Amygdala (tissue), 56 donors: ENCODE measurements at regions not wholly inside any gene's neighbourhood (a gene's known extent, or its start where the extent isn't known, plus 50 kb on each side); places are given as distances from the start of the nearest gene placed in this dataset.
"Not testable (repeated sequence)": the region's sequence is repeated elsewhere in the genome, so short reads cannot be mapped to it uniquely, and the experiment has no call there.

ENCODE experiments used
- DNase-seq, 56 donors: peaks; one replicate each; lab custom pipeline; 2025; lab: John Stamatoyannopoulos, UW

DNA sequence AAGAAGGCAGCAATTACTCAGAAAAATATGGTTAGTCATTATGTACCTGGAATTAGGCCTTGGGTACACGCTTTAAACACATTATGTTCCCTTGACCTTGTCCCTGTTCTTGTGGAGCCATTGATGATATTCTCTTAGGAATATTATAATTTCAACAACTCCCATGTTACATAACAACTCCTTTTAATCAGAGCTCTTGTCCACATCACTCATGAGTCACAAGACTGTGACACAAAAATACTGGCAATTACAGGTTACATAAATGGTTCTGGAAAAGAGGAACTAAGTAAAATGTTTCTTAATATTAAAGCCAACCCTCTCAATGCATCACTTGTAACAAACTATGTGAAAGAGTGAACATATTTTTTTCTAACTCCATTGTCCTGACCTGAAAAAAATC, 143.8 kb upstream of the PCLO start:
- no peak for DNase-seq

DNA sequence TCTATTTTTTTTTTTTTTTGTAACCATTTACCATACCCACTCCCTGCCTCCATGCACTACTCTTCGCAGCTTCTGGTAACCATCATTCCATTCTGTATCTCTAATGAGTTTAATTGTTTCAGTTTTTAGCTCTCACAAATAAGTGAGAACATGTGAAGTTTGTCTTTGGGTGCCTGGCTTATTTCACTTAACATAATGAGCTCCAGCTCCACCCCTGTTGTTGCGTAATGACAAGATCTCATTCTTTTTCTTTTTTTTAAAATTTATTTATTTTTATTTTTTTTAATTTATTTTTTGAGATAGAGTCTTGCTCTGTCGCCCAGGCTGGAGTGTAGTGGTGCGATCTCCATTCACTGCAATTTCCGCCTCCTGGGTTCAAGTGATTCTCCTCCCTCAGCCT, 142.3 kb upstream of the PCLO start:
- DNase-seq = no peak

DNA sequence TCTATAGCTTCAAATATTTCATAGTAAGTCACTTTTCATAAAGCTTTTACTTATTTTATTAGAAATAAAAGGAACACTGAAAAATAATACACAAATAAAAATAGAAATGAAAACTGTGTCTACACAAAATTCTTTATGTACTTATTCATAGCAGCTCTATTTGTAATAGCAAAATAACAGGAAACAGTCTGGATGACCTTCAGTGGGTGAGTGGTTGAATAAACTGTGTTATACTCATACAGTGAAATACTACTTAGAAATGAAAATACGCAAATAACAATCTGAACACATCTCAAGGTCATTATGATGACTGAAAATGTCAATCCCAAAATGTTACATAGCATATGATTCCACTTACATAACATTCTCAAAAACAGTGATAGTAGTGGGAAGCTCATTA, 138.7 kb upstream of the PCLO start:
- DNase-seq = no peak

DNA sequence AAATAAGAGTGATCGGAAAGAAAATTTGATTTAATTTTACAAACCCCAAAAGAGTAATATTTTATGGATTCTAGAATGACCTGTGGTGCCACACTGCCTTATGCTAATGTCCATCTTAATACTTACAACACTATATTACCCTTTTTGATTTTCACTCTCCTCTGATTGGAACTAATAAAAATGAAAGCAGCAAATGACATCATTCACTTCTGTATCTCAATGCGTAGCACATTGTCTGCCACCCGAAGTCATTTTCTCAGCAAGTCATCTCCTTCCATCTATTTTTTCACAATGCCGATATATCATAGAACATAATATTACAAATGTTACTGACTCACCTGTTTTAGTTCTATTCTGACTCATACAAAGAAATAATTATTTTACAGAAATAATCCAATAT, 127.5 kb upstream of the PCLO start:
- DNase-seq = no peak

DNA sequence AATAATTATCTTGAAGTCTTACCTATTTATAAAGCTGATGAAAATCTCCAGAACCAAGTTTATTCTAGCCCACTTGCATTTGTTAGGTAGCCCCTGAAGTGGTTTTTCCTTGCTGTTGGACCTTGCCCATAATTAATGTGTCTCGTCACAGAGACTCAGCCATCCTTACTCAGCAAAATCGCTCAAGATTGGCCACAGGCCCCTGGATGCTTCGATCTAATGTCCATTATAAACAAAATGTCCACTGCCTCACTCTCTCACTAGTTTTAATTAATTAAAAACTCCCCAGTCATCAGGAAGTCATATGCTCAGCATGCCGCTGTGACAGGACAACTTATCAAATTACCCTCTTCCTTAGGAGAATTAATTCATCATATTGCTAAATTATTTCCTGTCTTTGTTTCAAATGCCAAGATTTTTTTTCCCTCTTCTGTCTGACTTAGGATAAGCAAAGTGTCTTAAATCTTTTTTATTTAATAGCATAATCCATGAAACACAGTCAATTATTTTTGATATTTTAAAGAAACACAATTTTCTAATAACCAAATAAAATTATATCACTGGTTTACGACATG, 126.8 kb upstream of the PCLO start:
- DNase-seq = no peak

DNA sequence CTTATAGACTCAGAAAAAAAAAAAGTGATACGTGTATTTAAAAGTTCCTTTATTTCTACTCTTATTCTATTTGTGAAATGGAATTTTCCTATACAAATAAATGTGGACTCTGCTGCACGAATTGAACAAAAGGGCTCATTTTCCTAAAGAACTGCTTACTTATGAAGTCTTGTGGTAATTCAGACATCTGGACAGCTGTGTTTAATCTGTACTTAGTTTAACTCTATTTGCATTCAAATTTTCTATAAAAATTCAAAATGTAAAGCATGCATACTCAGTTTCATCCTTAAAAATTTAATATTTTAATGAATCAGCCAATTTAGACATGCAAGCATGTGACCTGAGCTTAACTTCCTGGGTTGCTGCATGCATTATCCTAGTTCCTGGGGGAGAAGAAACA, 118.0 kb upstream of the PCLO start:
- no peak for DNase-seq

DNA sequence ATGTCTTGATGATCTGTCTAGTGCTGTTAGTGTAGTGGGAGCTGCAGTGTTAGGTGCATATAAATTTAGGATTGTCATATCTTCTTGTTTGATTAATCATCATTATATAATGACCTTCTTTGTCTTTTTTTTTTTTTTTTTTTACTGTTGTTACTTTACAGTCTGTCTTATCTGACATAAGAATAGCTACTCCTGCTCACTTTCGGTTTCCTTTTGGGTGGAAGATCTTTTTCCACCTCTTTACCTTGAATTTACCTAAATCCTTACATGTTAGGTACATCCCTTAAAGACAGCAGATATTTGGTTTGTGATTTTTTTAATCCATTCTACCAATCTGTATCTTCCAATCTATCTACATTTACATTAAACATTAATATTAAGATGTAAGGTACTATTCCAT, 113.6 kb upstream of the PCLO start:
- DNase-seq = no peak

DNA sequence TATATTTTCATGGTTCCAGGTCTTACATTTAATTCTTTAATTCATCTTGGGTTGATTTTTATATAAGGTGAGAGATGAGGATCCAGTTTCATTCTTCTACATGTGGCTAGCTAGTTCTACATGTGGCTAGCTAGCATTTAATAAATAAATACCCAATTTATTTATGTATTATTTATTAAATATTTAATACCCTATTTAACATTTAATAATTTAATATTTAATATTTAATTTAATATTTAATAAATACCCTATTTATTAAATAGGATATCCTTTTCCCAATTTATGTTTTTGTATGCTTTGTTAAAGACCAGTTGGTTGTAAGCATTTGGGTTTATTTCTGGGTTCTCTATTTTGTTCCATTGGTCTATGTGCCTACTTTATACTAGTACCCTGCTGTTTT, 111.0 kb upstream of the PCLO start:
- DNase-seq = no peak

DNA sequence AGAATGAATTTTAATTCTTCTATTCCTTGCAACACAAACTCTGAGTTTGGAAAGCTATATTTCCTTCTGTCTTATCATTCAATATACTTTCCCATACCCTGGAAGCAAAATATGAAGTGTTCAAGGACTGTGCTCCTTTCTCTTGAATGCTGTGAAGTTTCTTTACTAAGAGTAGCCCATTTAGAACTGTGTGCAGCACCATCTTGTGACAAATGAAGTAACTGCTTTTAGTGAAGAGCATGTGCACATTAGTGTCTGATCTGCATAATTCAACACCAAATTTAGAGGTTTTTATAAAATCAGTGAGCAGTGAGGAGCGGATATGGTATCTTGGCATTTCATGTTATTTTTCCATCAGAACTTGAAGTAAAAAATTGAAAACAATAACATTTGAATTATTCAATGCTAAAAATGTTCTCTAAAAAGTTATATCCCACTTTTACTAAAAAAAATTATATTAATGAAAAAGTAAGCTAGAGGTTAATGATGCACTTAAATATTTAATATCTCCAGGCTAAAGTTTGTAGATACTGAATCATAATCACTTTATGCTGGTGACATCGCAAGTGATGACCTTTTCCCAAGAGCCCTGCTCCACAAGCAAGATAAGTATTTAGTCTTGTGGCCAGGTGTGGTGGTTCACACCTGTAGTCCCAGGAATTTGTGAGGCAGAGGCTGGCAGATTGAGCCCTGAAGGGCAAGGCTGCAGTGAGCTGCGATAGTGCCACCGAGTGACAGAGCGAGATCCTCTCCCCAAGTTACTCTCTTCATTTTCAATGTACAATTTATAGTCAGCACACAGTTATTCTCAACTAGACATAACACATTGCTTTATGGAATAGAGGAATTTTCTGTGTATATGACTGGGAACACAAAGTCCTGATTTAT, 108.8 kb upstream of the PCLO start:
- peak in 1 of 56 donors; percentile 5 for DNase-seq

DNA sequence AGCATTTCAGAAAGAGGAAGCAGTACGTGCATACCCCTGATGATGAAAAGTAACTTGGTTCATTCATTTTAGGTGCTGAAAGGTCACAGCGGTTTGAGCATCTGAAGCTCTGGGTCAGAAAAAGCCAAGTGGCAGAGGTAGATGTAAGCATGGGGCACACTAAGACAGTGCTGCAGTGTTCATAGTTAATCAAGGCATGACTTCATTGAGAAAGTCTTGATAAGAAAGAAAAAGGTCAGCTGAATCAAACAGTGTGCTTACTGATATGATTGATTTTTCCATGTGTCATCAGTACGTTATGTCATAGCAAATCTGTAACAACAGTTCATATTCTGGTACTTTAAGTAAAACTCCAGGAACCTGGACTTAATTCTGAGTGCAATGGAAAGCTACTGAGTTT, 107.7 kb upstream of the PCLO start:
- DNase-seq = no peak

DNA sequence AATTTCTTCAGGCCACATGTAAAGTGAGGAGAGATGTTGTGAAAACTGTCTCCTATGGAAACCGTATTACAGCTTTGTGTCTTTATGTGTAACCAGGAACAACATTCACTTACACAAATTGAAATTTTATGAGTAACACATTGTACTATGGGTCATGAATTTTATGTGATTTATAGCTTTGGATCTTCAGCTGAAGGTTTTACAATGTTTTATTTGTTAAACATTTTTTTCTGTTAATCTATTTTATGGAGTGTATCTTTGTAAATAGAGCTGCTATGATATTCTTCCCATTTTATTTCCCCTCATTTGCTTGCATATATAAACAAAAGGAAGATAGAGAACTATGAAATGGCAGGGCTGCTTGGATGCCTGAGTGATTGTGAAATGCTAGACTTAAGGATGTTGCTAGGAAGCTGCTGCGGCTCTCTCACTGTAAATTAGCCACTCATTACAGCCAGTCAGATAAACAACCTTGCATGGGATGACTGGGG, 104.5 kb upstream of the PCLO start:
- DNase-seq = no peak

DNA sequence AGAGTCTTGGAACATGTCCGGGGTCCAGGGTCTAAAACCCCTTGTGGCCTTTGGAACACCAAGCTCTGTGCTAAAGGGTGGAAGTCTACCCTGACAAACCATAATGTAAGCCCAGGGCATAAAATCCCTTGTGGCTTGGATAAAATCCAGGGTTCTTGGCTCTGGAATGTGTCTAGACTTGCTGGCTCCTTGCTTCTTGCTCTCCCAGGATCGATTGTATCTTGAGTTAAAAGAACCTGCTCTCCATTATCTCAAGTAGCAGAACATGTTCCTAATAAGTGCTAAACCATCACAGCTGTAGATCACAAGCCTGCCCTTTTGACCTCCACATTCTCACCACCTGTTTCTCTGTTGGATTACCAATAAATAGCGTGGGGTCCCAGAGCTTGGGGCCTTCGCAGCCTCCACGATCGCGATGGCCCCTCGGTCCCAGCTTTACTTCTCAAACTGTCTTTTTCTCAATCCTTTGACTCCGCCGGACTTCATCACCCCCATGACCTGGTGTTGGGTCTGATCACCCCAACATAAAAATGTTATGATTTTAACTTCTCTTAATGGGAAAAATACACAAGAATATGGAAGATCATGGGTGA, 100.9 kb upstream of the PCLO start:
- DNase-seq = not testable (repeated sequence)

DNA sequence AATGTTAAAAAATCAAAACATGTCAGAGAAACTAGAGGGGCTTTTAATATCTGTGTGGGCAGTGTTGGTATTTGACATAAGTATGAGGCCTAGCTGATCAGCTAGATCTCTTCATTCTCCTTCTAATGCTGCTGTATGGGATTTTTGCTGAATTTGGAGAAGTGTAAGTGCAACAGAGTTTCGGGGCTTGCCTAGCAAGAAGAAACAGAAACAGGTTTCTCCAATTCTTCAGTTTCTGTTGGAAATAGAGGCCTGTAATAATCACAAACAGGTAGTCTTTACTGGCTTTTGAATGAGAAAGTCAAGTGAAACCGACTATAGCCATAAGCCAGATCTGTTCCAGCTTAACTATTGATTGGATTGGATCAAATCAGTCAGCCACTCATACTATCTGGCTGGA, 96.4 kb upstream of the PCLO start:
- DNase-seq = no peak

DNA sequence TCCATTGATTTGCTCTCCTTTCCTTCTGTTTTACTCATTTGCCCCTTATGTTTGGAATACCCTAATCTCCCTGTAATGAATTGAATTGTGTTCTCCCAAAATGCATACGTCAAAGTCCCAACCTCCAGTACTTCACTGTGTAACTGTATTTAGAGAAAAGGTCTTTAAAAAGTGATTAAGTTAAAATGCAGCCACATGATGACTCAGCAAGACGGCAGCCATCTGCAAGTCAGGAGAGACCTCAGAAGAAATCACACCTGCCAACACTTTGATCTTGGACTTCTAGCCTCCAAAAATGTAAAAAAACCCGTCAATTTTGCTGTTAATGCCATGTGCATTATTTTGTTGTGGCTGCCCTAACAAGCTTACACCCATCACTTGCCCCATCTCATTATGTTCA, 85.3 kb upstream of the PCLO start:
- no peak for DNase-seq

DNA sequence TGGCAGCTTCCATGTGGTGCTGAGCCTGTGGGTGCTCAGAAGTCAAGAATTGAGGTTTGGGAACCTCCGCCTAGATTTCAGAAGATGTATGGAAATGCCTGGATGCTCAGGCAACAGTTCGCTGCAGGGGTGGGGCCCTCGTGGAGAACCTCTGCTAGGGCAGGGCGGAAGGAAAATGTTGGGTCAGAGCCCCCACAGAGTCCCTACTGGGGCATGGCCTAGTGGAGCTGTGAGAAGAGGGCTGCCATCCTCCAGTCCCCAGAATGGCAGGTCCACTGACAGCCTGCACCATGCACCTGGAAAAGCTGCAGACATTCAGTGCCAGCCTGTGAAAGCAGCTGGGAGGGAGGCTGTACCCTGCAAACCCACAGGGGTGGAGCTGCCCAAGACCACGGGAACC, 56.5 kb upstream of the PCLO start:
- DNase-seq = not testable (repeated sequence)

DNA sequence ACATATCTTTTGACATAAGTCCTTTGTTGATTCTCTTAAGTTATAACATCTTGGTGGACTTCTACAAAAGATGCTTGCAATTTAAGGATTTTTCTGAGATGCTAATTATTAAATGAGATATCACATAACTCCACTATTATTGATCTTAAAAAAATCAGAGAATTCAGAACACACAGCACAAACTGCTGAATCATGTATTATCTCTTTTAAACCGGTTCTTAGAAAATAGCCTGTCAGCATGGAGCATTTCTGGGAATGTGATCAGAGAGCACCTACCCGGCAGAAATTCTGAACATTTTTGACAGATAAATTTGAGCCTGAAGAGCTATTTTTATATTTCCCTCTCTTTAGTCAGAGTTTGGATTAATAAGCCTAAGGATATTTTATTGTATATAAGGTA, 50.2 kb upstream of the PCLO start:
- DNase-seq = no peak
